ENCODE measurements at regions not wholly inside any gene's neighbourhood (a gene's known extent, or its start where the extent isn't known, plus 50 kb on each side); places are given as distances from the start of the nearest gene placed in this dataset.

DNA sequence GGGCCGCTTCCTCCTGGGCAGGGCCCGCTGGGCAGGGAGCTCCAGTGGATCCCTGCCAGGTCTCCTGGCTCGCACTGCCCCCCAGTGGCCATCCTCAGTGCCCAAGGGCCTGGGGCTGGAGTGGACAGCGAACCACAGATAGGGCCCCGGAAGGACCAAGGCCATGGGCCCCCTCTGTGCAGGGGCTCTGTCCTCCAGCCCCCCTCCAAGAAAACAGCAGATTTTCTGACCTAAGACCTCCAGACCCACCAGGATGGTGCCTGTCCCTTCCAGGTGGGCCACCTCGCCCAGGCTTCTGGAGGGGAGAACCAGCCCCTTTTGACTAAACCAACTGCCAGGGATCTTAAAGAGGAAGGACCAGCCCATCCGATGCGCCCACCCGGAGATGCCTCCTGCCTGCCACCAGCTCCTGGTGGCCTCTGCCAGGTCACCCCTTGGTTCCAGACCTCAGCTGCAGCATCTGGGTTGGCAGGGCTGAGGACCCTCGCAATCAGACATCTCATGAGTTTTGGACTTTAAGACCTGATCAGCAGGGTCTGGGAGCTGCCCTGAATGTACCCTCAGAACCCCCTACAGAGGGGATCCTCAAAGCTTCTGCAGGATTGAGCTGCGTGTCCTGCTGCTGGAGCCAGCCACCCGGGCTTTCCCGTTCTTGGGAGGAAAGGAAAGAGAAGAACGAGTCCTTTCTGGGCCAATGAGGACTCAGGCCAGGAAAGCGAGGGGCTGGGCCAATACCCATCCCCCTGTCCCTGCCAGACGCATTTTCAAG lies 325.8 kb upstream of the DIO3 start:
- H3K36me3 ChIP-seq (ENCODE audit: insufficient read depth, low read length), result no peaks in the 10 kb centered on the region
- ChIA-PET POLR2A (no interaction called here), CTCF (no interaction called here)
- peaks cover 5 to 23% of the 10 kb centered on the region in 2 donors for H3K27me3 Mint-ChIP-seq
- H3K9me3 ChIP-seq (ENCODE audit: low read length), result no peaks in the 10 kb centered on the region
- no peak for DNase-seq
- no peak overlapping the region for H3K27ac Mint-ChIP-seq
- no peak overlapping the region for H3K4me3 ChIP-seq (ENCODE audit: low read length)
- no peak overlapping the region for H3K27ac ChIP-seq (ENCODE audit: low read depth, low read length)
- H3K27me3 ChIP-seq (ENCODE audit: insufficient read depth, low read length, poor library complexity, severe bottlenecking), result no peaks in the 10 kb centered on the region
- H3K4me1 Mint-ChIP-seq, result no peaks in the 10 kb centered on the region
- H3K9me3 Mint-ChIP-seq, result no peaks in the 10 kb centered on the region
- H3K36me3 Mint-ChIP-seq, result no peaks in the 10 kb centered on the region
- H3K4me3 Mint-ChIP-seq, result no peak overlapping the region
- no peaks in the 10 kb centered on the region for H3K4me1 ChIP-seq (ENCODE audit: insufficient read depth, low read length)

- ChIA-PET POLR2A (no interaction called here), CTCF (no interaction called here)
- Histone ChIP-seq H3K27ac (ENCODE audit: low read depth, low read length) (no peak overlapping the region), H3K27me3 (ENCODE audit: insufficient read depth, low read length, poor library complexity, severe bottlenecking) (no peaks in the 10 kb centered on the region), H3K36me3 (ENCODE audit: insufficient read depth, low read length) (no peaks in the 10 kb centered on the region), H3K9me3 (ENCODE audit: low read length) (no peaks in the 10 kb centered on the region), H3K4me1 (ENCODE audit: insufficient read depth, low read length) (no peaks in the 10 kb centered on the region), H3K4me3 (ENCODE audit: low read length) (no peak overlapping the region)
- Mint-ChIP-seq H3K27ac (no peak overlapping the region), H3K9me3 (no peaks in the 10 kb centered on the region), H3K4me1 (no peaks in the 10 kb centered on the region), H3K27me3 (peaks cover 14 to 32% of the 10 kb centered on the region in 2 donors), H3K36me3 (peaks cover 0 to 4% (median 0%) of the 10 kb centered on the region in 3 donors), H3K4me3 (no peak overlapping the region)
- no peak for DNase-seq
Measured at GRCh38 chr14:101236496-101237251, 324.6 kb upstream of the DIO3 start.

- H3K36me3 ChIP-seq (ENCODE audit: insufficient read depth, low read length), result no peaks in the 10 kb centered on the region
- Mint-ChIP-seq H3K4me3 (no peak overlapping the region), H3K27ac (no peak overlapping the region), H3K4me1 (no peaks in the 10 kb centered on the region), H3K36me3 (peaks cover 0 to 4% (median 0%) of the 10 kb centered on the region in 3 donors), H3K27me3 (peaks cover 14 to 32% of the 10 kb centered on the region in 2 donors), H3K9me3 (no peaks in the 10 kb centered on the region)
- ChIA-PET CTCF (no interaction called here), POLR2A (no interaction called here)
- H3K9me3 ChIP-seq (ENCODE audit: low read length), result no peaks in the 10 kb centered on the region
- no peak for DNase-seq
- H3K27ac ChIP-seq (ENCODE audit: low read depth, low read length), result no peak overlapping the region
- no peaks in the 10 kb centered on the region for H3K4me1 ChIP-seq (ENCODE audit: insufficient read depth, low read length)
- no peaks in the 10 kb centered on the region for H3K27me3 ChIP-seq (ENCODE audit: insufficient read depth, low read length, poor library complexity, severe bottlenecking)
- H3K4me3 ChIP-seq (ENCODE audit: low read length), result no peak overlapping the region
Measured at GRCh38 chr14:101237252-101237616, 324.1 kb upstream of the DIO3 start.

DNA sequence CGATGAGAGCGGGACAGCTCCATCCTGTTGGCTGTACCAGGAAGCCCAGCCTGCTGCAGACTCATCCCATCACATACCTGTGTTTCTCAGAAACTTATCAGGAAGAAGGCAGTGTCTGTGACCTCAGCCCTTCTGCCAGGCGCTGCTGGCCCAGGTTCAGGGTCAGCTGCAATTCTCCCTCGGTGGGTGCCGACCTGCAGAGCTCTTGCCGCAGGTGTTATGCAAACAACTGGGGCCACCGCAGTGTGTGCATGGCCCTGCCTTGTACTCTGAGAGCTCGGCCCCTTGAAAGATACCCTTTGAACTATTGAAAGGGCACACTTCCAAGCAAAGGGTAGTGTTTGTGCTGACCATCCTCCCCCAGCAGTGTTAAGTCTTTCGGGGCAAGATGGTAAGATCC lies 322.2 kb upstream of the DIO3 start:
- H3K4me3 Mint-ChIP-seq, result peak overlapping the region in 1 of 7 donors; percentile 65
- peaks cover 0 to 4% (median 0%) of the 10 kb centered on the region in 3 donors for H3K36me3 Mint-ChIP-seq
- Histone ChIP-seq H3K9me3 (ENCODE audit: low read length) (no peaks in the 10 kb centered on the region), H3K36me3 (ENCODE audit: insufficient read depth, low read length) (no peaks in the 10 kb centered on the region), H3K27ac (ENCODE audit: low read depth, low read length) (no peak overlapping the region), H3K4me3 (ENCODE audit: low read length) (no peak overlapping the region), H3K4me1 (ENCODE audit: insufficient read depth, low read length) (no peaks in the 10 kb centered on the region), H3K27me3 (ENCODE audit: insufficient read depth, low read length, poor library complexity, severe bottlenecking) (no peaks in the 10 kb centered on the region)
- CTCF ChIA-PET, result no interaction called here
- H3K27ac Mint-ChIP-seq, result no peak overlapping the region
- peaks cover 0 to under 1% (median 0%) of the 10 kb centered on the region in 5 donors for H3K9me3 Mint-ChIP-seq
- POLR2A ChIA-PET, result no interaction called here
- peaks cover 18 to 46% of the 10 kb centered on the region in 2 donors for H3K27me3 Mint-ChIP-seq
- no peak for DNase-seq
- H3K4me1 Mint-ChIP-seq, result no peaks in the 10 kb centered on the region

- no peak overlapping the region for H3K27ac ChIP-seq (ENCODE audit: low read depth, low read length)
- no peaks in the 10 kb centered on the region for H3K4me1 Mint-ChIP-seq
- ChIA-PET POLR2A (no interaction called here), CTCF (no interaction called here)
- peaks cover 0 to 3% (median 0%) of the 10 kb centered on the region in 5 donors for H3K9me3 Mint-ChIP-seq
- H3K4me3 ChIP-seq (ENCODE audit: low read length), result no peak overlapping the region
- no peaks in the 10 kb centered on the region for H3K4me1 ChIP-seq (ENCODE audit: insufficient read depth, low read length)
- peaks cover 0 to 4% (median 0%) of the 10 kb centered on the region in 3 donors for H3K36me3 Mint-ChIP-seq
- no peaks in the 10 kb centered on the region for H3K9me3 ChIP-seq (ENCODE audit: low read length)
- H3K36me3 ChIP-seq (ENCODE audit: insufficient read depth, low read length), result no peaks in the 10 kb centered on the region
- no peak overlapping the region for H3K27ac Mint-ChIP-seq
- H3K4me3 Mint-ChIP-seq, result no peak overlapping the region
- peaks cover 19 to 42% of the 10 kb centered on the region in 2 donors for H3K27me3 Mint-ChIP-seq
- no peaks in the 10 kb centered on the region for H3K27me3 ChIP-seq (ENCODE audit: insufficient read depth, low read length, poor library complexity, severe bottlenecking)
- no peak for DNase-seq
Measured at GRCh38 chr14:101241147-101241546, 320.1 kb upstream of the DIO3 start.

- H3K27me3 Mint-ChIP-seq, result peaks cover 19 to 39% of the 10 kb centered on the region in 2 donors
- H3K9me3 ChIP-seq (ENCODE audit: low read length), result no peaks in the 10 kb centered on the region
- H3K36me3 Mint-ChIP-seq, result peaks cover 0 to 4% (median 0%) of the 10 kb centered on the region in 3 donors
- no peaks in the 10 kb centered on the region for H3K4me1 ChIP-seq (ENCODE audit: insufficient read depth, low read length)
- no peaks in the 10 kb centered on the region for H3K4me1 Mint-ChIP-seq
- ChIA-PET POLR2A (no interaction called here), CTCF (no interaction called here)
- no peaks in the 10 kb centered on the region for H3K36me3 ChIP-seq (ENCODE audit: insufficient read depth, low read length)
- DNase-seq, result no peak
- H3K9me3 Mint-ChIP-seq, result peaks cover 0 to 3% (median 0%) of the 10 kb centered on the region in 5 donors
- H3K27ac Mint-ChIP-seq, result no peak overlapping the region
- H3K4me3 Mint-ChIP-seq, result no peak overlapping the region
- H3K27ac ChIP-seq (ENCODE audit: low read depth, low read length), result no peak overlapping the region
- H3K27me3 ChIP-seq (ENCODE audit: insufficient read depth, low read length, poor library complexity, severe bottlenecking), result no peaks in the 10 kb centered on the region
- H3K4me3 ChIP-seq (ENCODE audit: low read length), result no peak overlapping the region
Measured at GRCh38 chr14:101241807-101242278, 319.5 kb upstream of the DIO3 start.

GRCh38 chr14:101242442-101243385 lies 318.6 kb upstream of the DIO3 start:
- H3K36me3 ChIP-seq (ENCODE audit: insufficient read depth, low read length), result no peaks in the 10 kb centered on the region
- no peak for DNase-seq
- ChIA-PET CTCF (no interaction called here), POLR2A (no interaction called here)
- Mint-ChIP-seq H3K9me3 (peaks cover 0 to 4% (median 0%) of the 10 kb centered on the region in 5 donors), H3K4me1 (no peaks in the 10 kb centered on the region), H3K36me3 (peaks cover 0 to 4% (median 0%) of the 10 kb centered on the region in 3 donors), H3K4me3 (no peak overlapping the region), H3K27me3 (peaks cover 16 to 39% of the 10 kb centered on the region in 2 donors), H3K27ac (no peak overlapping the region)
- H3K4me1 ChIP-seq (ENCODE audit: insufficient read depth, low read length), result no peaks in the 10 kb centered on the region
- H3K4me3 ChIP-seq (ENCODE audit: low read length), result no peak overlapping the region
- H3K27ac ChIP-seq (ENCODE audit: low read depth, low read length), result no peak overlapping the region
- no peaks in the 10 kb centered on the region for H3K27me3 ChIP-seq (ENCODE audit: insufficient read depth, low read length, poor library complexity, severe bottlenecking)
- H3K9me3 ChIP-seq (ENCODE audit: low read length), result no peaks in the 10 kb centered on the region
